SU-DHL-6 (cell line): ENCODE measurements at regions not wholly inside any gene's neighbourhood (a gene's known extent, or its start where the extent isn't known, plus 50 kb on each side); places are given as distances from the start of the nearest gene placed in this dataset.

ENCODE experiments used
- H2AFZ ChIP-seq: fragments of 200-600 bp; sonication (generic); 2 replicates; pipeline ENCODE4 v1.6.1; 2014; ENCODE audit warnings: low read depth, mild to moderate bottlenecking, moderate library complexity, mixed read lengths, antibody characterized with exemption, low read length; ENCODE audit not compliant: severe bottlenecking
- H3F3A ChIP-seq: fragments of 200-600 bp; shearing (Covaris generic); 2 replicates; pipeline ENCODE4 v1.6.0; 2016; ENCODE audit warnings: antibody characterized with exemption, mild to moderate bottlenecking; ENCODE audit not compliant: insufficient read depth
- H3K27ac ChIP-seq: fragments of 200-600 bp; sonication (generic); 2 replicates; pipeline ENCODE4 v1.5.1; 2016; ENCODE audit warnings: low read depth, mild to moderate bottlenecking, low read length, moderate library complexity, mixed read lengths
- H3K27me3 ChIP-seq: fragments of 200-600 bp; sonication (generic), shearing (Covaris generic); 2 replicates; pipeline ENCODE4 v1.6.0; 2014; ENCODE audit warnings: mild to moderate bottlenecking, low read length
- H3K36me3 ChIP-seq: fragments of 200-600 bp; sonication (generic); 2 replicates; pipeline ENCODE4 v1.6.1; 2014; ENCODE audit warnings: mild to moderate bottlenecking, low read length, mixed read lengths
- H3K4me2 ChIP-seq: fragments of 300-600, 200-600 bp; shearing (Covaris generic), sonication (generic); 2 replicates; pipeline ENCODE4 v1.6.0; 2014; ENCODE audit warnings: low read length, low read depth, mild to moderate bottlenecking; ENCODE audit not compliant: poor library complexity, severe bottlenecking
- H3K4me3 ChIP-seq: fragments of 200-600 bp; sonication (generic); 2 replicates; pipeline ENCODE4 v1.5.1; 2014; ENCODE audit warnings: antibody characterized with exemption, low read length, mild to moderate bottlenecking, mixed read lengths; ENCODE audit not compliant: insufficient read depth, poor library complexity, severe bottlenecking
- H3K79me2 ChIP-seq: fragments of 200-600 bp; sonication (generic); 2 replicates; pipeline ENCODE4 v1.6.1; 2014; ENCODE audit warnings: mild to moderate bottlenecking, low read length, moderate library complexity; ENCODE audit not compliant: insufficient read depth
- H3K9ac ChIP-seq: fragments of 200-600 bp; sonication (generic); 2 replicates; pipeline ENCODE4 v1.7.0; 2014; ENCODE audit warnings: mild to moderate bottlenecking, low read length
- H3K9me2 ChIP-seq: fragments of 200-600 bp; sonication (generic); replicated peaks from 2 replicates; pipeline ENCODE4 v1.6.1; 2014; ENCODE audit warnings: low read length; ENCODE audit not compliant: insufficient read depth
- H3K9me3 ChIP-seq: fragments of 200-600 bp; sonication (generic); 2 replicates; pipeline ENCODE4 v1.6.1; 2014; ENCODE audit warnings: low read length, mixed read lengths; ENCODE audit not compliant: insufficient read depth
- H4K20me1 ChIP-seq: fragments of 200-600 bp; sonication (generic); 2 replicates; pipeline ENCODE4 v1.6.1; 2014; ENCODE audit warnings: low read depth, mild to moderate bottlenecking, antibody characterized with exemption, low read length, moderate library complexity, mixed read lengths
- EZH2phosphoT487 ChIP-seq: fragments of 200-600 bp; sonication (generic), shearing (Covaris generic); conservative IDR thresholded peaks from 2 replicates; pipeline ENCODE4 v1.6.1; 2018; ENCODE audit warnings: mild to moderate bottlenecking, antibody characterized with exemption, low read length, moderate library complexity, mixed read lengths
- TF ChIP-seq, protein P1 (sequence below): fragments of 200-600 bp; sonication (generic); IDR thresholded peaks from one replicate; pipeline ENCODE4 v1.5.1; 2017; ENCODE audit warnings: antibody characterized with exemption, mild to moderate bottlenecking, low read length, moderate library complexity; ENCODE audit not compliant: insufficient read depth, poor library complexity, severe bottlenecking

DNA sequence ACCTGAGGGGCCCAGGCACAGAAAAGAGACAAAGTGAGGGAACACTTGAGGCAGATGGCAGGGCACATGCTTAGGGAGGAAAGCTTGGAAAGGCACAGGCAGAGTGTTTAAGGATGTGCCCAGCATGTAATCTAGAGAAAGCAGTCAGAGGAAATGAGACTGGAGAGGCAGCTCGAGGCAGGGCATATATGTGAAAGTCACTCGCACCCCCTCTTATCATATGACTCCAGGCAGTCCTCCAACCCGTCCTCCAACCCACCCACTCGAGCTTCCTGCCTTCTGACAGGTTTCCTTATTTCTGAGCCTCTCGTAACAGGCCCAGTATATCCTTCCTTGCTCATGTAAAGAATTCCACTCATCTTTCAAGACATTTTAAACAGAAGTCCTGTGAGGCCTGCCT, 294.0 kb downstream of the SOX2 start:
- no peak overlapping the region for H3K27ac ChIP-seq
- H3F3A ChIP-seq: no peaks in the 10 kb centered on the region
- TF ChIP-seq, protein P1, sequence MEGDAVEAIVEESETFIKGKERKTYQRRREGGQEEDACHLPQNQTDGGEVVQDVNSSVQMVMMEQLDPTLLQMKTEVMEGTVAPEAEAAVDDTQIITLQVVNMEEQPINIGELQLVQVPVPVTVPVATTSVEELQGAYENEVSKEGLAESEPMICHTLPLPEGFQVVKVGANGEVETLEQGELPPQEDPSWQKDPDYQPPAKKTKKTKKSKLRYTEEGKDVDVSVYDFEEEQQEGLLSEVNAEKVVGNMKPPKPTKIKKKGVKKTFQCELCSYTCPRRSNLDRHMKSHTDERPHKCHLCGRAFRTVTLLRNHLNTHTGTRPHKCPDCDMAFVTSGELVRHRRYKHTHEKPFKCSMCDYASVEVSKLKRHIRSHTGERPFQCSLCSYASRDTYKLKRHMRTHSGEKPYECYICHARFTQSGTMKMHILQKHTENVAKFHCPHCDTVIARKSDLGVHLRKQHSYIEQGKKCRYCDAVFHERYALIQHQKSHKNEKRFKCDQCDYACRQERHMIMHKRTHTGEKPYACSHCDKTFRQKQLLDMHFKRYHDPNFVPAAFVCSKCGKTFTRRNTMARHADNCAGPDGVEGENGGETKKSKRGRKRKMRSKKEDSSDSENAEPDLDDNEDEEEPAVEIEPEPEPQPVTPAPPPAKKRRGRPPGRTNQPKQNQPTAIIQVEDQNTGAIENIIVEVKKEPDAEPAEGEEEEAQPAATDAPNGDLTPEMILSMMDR: no peak
- TF ChIP-seq EZH2phosphoT487: no peak
- H2AFZ ChIP-seq: no peak overlapping the region
- no peaks in the 10 kb centered on the region for H3K9me2 ChIP-seq
- H3K4me2 ChIP-seq: no peak overlapping the region
- no peaks in the 10 kb centered on the region for H3K36me3 ChIP-seq
- no peak overlapping the region for H3K4me3 ChIP-seq
- H3K79me2 ChIP-seq: no peaks in the 10 kb centered on the region
- no peaks in the 10 kb centered on the region for H4K20me1 ChIP-seq
- no peaks in the 10 kb centered on the region for H3K9me3 ChIP-seq
- H3K9ac ChIP-seq: no peak overlapping the region
- H3K27me3 ChIP-seq: no peaks in the 10 kb centered on the region

DNA sequence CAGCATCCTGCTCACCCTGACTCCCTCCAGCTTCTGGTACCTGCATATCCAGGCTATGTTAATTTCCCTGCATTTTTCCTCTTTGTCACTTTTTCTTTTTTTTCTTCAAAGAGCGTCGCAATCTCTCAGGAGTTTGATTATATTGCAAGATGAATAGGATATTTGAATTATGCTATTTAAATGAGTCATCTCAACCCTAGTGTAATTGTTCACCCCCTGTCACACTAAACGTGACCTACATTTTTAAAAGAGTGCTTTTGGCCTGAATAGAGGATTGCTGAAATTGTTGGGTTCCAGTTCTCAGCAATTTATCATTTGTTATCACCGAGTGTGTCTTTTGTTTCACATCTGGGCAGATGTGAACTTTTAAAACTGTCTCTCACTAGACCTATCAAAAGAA, 294.7 kb downstream of the SOX2 start:
- H3K4me2 ChIP-seq: no peak overlapping the region

GRCh38 chr3:182007441-182007840, 295.7 kb downstream of the SOX2 start:
- Histone ChIP-seq H3K36me3 (no peaks in the 10 kb centered on the region), H3K4me3 (no peak overlapping the region), H2AFZ (no peak overlapping the region), H3K9me2 (no peaks in the 10 kb centered on the region), H3K27me3 (no peaks in the 10 kb centered on the region), H4K20me1 (no peaks in the 10 kb centered on the region), H3K9me3 (no peaks in the 10 kb centered on the region), H3F3A (no peaks in the 10 kb centered on the region), H3K9ac (no peak overlapping the region), H3K4me2 (no peak overlapping the region), H3K27ac (no peak overlapping the region), H3K79me2 (no peaks in the 10 kb centered on the region)
- no peak for TF ChIP-seq EZH2phosphoT487

More for the DNA sequence above, 294.7 kb downstream of the SOX2 start:
- Histone ChIP-seq H3K36me3 (no peaks in the 10 kb centered on the region), H3K27ac (no peak overlapping the region), H3K4me3 (no peak overlapping the region), H3K9ac (no peak overlapping the region), H3F3A (no peaks in the 10 kb centered on the region), H3K9me3 (no peaks in the 10 kb centered on the region), H3K79me2 (no peaks in the 10 kb centered on the region), H3K9me2 (no peaks in the 10 kb centered on the region), H2AFZ (no peak overlapping the region), H4K20me1 (no peaks in the 10 kb centered on the region), H3K27me3 (no peaks in the 10 kb centered on the region)
- TF ChIP-seq, protein P1: no peak
- no peak for TF ChIP-seq EZH2phosphoT487

DNA sequence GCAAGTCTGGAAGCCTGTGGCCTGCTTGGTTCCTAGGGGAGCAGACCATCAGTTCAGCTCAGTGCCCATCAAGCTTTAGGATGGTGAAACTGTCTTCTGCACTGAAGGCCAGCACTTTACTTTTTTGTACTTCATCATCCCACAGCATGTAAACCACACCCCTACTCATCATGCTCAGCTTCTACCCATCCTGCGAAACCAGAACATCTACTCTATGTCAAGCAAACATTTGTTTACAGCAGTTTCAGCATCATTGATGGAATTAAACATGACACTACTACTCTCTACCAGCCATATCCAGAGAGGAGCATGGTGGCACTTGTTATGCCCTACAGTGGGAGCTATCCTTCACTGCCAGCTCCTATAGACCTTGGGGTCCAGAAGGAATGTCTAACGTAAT, 306.6 kb downstream of the SOX2 start:
- Histone ChIP-seq H3K9ac (no peak overlapping the region), H3K36me3 (no peaks in the 10 kb centered on the region), H3K9me3 (no peaks in the 10 kb centered on the region), H3K27ac (no peak overlapping the region), H2AFZ (no peak overlapping the region), H3K79me2 (no peaks in the 10 kb centered on the region), H4K20me1 (no peaks in the 10 kb centered on the region), H3K4me3 (no peak overlapping the region), H3K4me2 (no peak overlapping the region), H3K9me2 (no peaks in the 10 kb centered on the region), H3K27me3 (no peaks in the 10 kb centered on the region), H3F3A (no peaks in the 10 kb centered on the region)
- TF ChIP-seq, protein P1: no peak
- no peak for TF ChIP-seq EZH2phosphoT487
